Naive thymus-derived CD4-positive, alpha-beta T cell (primary cell): ENCODE measurements at regions not wholly inside any gene's neighbourhood (a gene's known extent, or its start where the extent isn't known, plus 50 kb on each side); places are given as distances from the start of the nearest gene placed in this dataset.

Experiments used
- ATAC-seq: fragments of 150-1000 bp; cut with Tn5 transposase; 2 replicates; pipeline ENCODE4 v1.10.0; 2021; ENCODE audit warnings: mild to moderate bottlenecking, moderate library complexity
- CTCF ChIA-PET: fragments of 350-600 bp; sonication (Branson Sonifier 250); formaldehyde crosslinking; loops from one replicate; lab custom pipeline; 2021; ENCODE audit warnings: antibody characterized with exemption; lab: Charles Lee
- POLR2A ChIA-PET: fragments of 350-600 bp; sonication (Branson Sonifier 250); formaldehyde crosslinking; loops from one replicate; lab custom pipeline; 2021; ENCODE audit warnings: antibody characterized with exemption, inconsistent platforms; lab: Charles Lee
- DNase-seq, 9 donors: peaks; one replicate each; pipeline versions ENCODE4 v3.0.0 to v3.0.0-alpha.2; 2020 to 2022; ENCODE audit warnings: mixed read lengths in 1 of 9
- H3K27ac ChIP-seq: one replicate; pipeline ENCODE4 v1.7.0; 2013; ENCODE audit warnings: mild to moderate bottlenecking, low read depth, low read length, moderate library complexity
- H3K27me3 ChIP-seq, 2 donors: one replicate each; pipeline ENCODE4 v1.7.0; 2013; ENCODE audit warnings: low read length in 2 of 2, mild to moderate bottlenecking in 2 of 2, moderate library complexity in 2 of 2; ENCODE audit not compliant: control insufficient read depth in 2 of 2, insufficient read depth in 2 of 2
- H3K36me3 ChIP-seq, 3 experiments: 1 replicate in 2 of 3; 2 replicates in 1 of 3; pipeline ENCODE4 v1.7.0; 2013; ENCODE audit warnings: low read length in 3 of 3, mild to moderate bottlenecking in 3 of 3, moderate library complexity in 1 of 3; ENCODE audit not compliant: insufficient read depth in 3 of 3, control insufficient read depth in 2 of 3
- H3K4me1 ChIP-seq, 2 donors: one replicate each; pipeline ENCODE4 v1.7.0; 2013; ENCODE audit warnings: low read length in 2 of 2, mild to moderate bottlenecking in 2 of 2, moderate library complexity in 1 of 2; ENCODE audit not compliant: control insufficient read depth in 2 of 2, insufficient read depth in 2 of 2
- H3K4me3 ChIP-seq: 2 replicates; pipeline ENCODE4 v1.7.0; 2013; ENCODE audit warnings: mild to moderate bottlenecking, low read length
- H3K9me3 ChIP-seq, 3 experiments: 1 replicate in 2 of 3; 2 replicates in 1 of 3; pipeline ENCODE4 v1.7.0; 2013; ENCODE audit warnings: low read length in 3 of 3; ENCODE audit not compliant: control insufficient read depth in 2 of 3
- H3K27ac Mint-ChIP-seq, 9 donors: one replicate each; pipeline ENCODE4 v1.8.0; 2020 to 2022; ENCODE audit warnings: mixed read lengths in 9 of 9, mild to moderate bottlenecking in 8 of 9, moderate library complexity in 5 of 9, inconsistent platforms in 2 of 9
- H3K27me3 Mint-ChIP-seq, 5 donors: one replicate each; pipeline ENCODE4 v1.8.0; 2021 to 2022; ENCODE audit warnings: mixed read lengths in 5 of 5, mild to moderate bottlenecking in 1 of 5
- H3K36me3 Mint-ChIP-seq, 5 donors: one replicate each; pipeline ENCODE4 v1.8.0; 2020 to 2022; ENCODE audit warnings: mixed read lengths in 5 of 5, mild to moderate bottlenecking in 3 of 5, inconsistent platforms in 1 of 5
- H3K4me1 Mint-ChIP-seq, 7 donors: one replicate each; pipeline ENCODE4 v1.8.0; 2020 to 2022; ENCODE audit warnings: mixed read lengths in 7 of 7, mild to moderate bottlenecking in 3 of 7, inconsistent platforms in 1 of 7
- H3K4me3 Mint-ChIP-seq, 10 donors: one replicate each; pipeline ENCODE4 v1.8.0; 2020 to 2022; ENCODE audit warnings: mild to moderate bottlenecking in 10 of 10, mixed read lengths in 10 of 10, moderate library complexity in 6 of 10, inconsistent platforms in 2 of 10
- H3K9me3 Mint-ChIP-seq, 11 donors: one replicate each; pipeline ENCODE4 v1.8.0; 2020 to 2022; ENCODE audit warnings: mixed read lengths in 11 of 11, mild to moderate bottlenecking in 4 of 11, inconsistent platforms in 1 of 11, moderate library complexity in 1 of 11
- intact Hi-C, 2 donors: fragments of 100-400 bp; cut with micrococcal nuclease; formaldehyde crosslinking; loops; one replicate each; pipeline ENCODE4 v1.15.1; 2023

DNA sequence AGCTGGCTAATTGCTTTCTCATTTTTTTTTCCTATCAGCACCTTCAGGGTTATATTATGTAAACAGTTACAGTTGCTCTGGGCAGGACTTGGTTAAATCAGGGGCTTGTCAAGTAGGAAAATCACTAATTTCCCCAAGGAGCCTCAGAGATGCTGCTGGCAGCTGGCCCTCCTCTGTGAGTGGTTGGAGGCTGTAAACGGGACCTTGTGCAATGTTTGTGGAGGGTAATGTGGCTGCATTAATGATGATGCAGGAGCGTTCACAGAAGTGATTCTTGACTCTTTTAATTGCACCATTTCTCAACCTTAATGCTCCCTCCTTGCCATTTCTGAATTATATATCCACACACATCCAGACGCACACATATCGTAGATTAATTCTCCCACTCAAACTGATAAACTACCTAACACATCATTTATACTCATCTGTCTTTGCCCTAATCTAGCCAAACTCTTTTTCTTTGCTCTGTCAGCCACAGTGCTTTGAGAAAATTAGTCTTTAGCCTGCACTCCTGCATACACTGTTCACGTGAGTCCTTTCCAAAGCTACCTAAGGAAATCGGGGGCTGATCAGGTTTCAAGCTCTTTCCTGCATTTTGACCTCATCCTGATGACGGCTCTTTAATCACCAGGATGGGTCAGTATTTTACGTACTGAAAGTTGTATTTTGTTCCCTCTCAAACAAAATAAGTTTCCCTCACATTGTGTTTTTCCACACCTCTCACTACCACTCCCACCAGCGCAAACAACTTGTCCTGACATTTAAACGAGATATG is 154.4 kb upstream of the PIRT start:
- Mint-ChIP-seq H3K4me3 (no peak overlapping the region), H3K27me3 (peaks cover 0 to 41% (median 23%) of the 10 kb centered on the region in 5 donors), H3K27ac (no peak overlapping the region), H3K9me3 (peaks cover 0 to 2% (median 0%) of the 10 kb centered on the region in 11 donors), H3K36me3 (no peaks in the 10 kb centered on the region), H3K4me1 (peaks cover 0 to 3% (median 0%) of the 10 kb centered on the region in 7 donors)
- CTCF ChIA-PET: no interaction called here
- Histone ChIP-seq H3K36me3 (no peaks in the 10 kb centered on the region), H3K9me3 (no peaks in the 10 kb centered on the region), H3K4me1 (no peaks in the 10 kb centered on the region), H3K4me3 (no peak overlapping the region), H3K27me3 (no peaks in the 10 kb centered on the region), H3K27ac (no peak overlapping the region)
- POLR2A ChIA-PET: no interaction called here
- DNase-seq: no peak
- intact Hi-C loops: no loop called here
- no peak for ATAC-seq

DNA sequence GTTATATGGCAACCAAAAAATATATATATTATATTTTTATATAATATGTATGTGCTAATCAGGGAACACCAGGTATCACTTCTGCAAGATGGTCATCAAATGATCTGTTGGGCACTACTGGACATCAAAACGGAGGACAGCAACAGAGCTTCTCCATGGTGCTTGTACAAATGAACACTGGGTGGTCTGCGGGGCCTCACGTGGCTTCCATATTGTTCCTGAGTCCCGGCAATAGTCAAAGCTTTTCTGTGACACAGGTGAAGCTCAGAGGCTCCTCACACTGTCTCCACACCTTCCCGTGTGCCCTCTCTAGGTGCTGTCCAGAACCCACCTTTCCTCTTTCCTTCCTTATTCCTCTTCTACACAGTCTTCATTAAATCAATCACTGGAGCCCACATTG is 149.9 kb upstream of the PIRT start:
- ChIA-PET POLR2A (no interaction called here), CTCF (no interaction called here)
- Histone ChIP-seq H3K36me3 (no peaks in the 10 kb centered on the region), H3K9me3 (peaks cover 0 to 3% (median 0%) of the 10 kb centered on the region in 3 experiments), H3K27ac (no peak overlapping the region), H3K27me3 (no peaks in the 10 kb centered on the region), H3K4me1 (no peaks in the 10 kb centered on the region), H3K4me3 (no peak overlapping the region)
- Mint-ChIP-seq H3K4me3 (no peak overlapping the region), H3K36me3 (no peaks in the 10 kb centered on the region), H3K27ac (no peak overlapping the region), H3K27me3 (peaks cover 0 to 8% (median 6%) of the 10 kb centered on the region in 5 donors), H3K9me3 (peaks cover 0 to 10% (median 3%) of the 10 kb centered on the region in 11 donors), H3K4me1 (peaks cover 0 to 2% (median 0%) of the 10 kb centered on the region in 7 donors)
- no peak for ATAC-seq
- intact Hi-C loops: no loop called here
- DNase-seq: no peak

DNA sequence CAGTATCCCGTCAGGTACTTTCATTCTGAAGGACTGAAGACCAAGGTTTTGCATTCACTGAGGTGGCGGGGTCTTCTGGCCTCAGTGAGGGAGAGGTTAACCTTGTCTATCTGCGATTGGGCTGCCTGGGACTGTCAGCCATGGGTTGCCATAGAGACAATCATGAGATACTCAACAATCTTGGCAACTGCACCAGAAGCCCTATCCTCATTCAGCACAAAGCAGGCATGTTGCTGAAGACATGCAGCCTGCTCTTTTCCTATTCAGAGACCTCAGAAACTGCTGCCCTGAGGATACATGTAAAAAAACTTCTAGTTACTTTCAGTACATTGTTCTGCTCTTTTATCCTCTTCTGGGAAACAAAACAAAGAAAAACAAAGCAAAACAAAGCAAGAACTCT is 146.3 kb upstream of the PIRT start:
- Histone ChIP-seq H3K4me1 (no peaks in the 10 kb centered on the region), H3K27ac (no peak overlapping the region), H3K4me3 (no peak overlapping the region), H3K36me3 (no peaks in the 10 kb centered on the region), H3K27me3 (no peaks in the 10 kb centered on the region), H3K9me3 (peaks cover 0 to 3% (median 0%) of the 10 kb centered on the region in 3 experiments)
- Mint-ChIP-seq H3K9me3 (peaks cover 0 to 10% (median 3%) of the 10 kb centered on the region in 11 donors), H3K27me3 (peaks cover 0 to 1% (median 0%) of the 10 kb centered on the region in 5 donors), H3K36me3 (no peaks in the 10 kb centered on the region), H3K4me1 (no peaks in the 10 kb centered on the region), H3K27ac (no peak overlapping the region), H3K4me3 (no peak overlapping the region)
- ATAC-seq: no peak
- CTCF ChIA-PET: no interaction called here
- DNase-seq: no peak
- POLR2A ChIA-PET: no interaction called here
- intact Hi-C loops: no loop called here

DNA sequence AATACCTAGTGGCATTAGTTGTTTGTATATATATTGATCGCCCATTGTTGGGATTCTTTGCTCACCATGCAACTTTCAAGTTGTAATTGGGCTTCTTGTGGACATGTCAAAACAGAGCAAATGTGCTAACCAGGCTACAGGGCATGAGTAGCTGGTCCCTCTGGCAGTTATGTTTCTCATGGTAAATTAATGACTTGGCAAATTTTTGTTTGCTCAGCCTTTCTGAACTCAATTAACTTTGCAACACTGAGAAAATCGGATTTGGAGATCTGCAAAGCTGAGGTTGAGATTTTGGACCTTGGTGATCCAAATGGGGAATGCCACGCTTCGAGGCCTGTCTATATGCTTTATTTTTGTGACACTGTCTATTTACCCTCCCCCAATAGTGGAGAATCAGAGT is 138.5 kb upstream of the PIRT start:
- DNase-seq: no peak

DNA sequence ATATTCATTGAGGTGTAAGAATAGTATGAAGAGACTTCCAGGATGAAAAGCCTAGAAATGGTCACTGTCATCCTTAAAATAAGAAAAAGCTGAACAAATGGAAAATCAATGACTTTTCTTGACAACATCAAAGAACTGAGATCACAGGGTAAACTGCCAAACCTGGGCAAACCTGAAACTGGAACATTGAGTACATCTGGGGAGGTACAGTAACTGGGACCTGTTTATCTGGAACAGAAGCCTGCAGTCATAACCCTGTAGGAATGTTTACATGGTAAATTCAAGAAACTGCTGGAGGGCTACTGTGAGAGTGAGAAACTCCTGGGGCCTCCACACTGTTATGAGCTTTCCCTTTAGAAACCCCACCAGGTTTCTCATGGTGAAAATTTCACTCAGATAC is 130.1 kb upstream of the PIRT start:
- Mint-ChIP-seq H3K4me3 (no peak overlapping the region), H3K9me3 (peaks cover 0 to 17% (median 2%) of the 10 kb centered on the region in 11 donors), H3K4me1 (no peaks in the 10 kb centered on the region), H3K27me3 (peaks cover 0 to 20% (median 8%) of the 10 kb centered on the region in 5 donors), H3K27ac (no peak overlapping the region), H3K36me3 (no peaks in the 10 kb centered on the region)
- no peaks in the 10 kb centered on the region for H3K9me3 ChIP-seq
- no peaks in the 10 kb centered on the region for H3K36me3 ChIP-seq
- no peaks in the 10 kb centered on the region for H3K4me1 ChIP-seq
- ATAC-seq (no peak), DNase-seq (no peak)
- no peak overlapping the region for H3K4me3 ChIP-seq
- no peaks in the 10 kb centered on the region for H3K27me3 ChIP-seq
- ChIA-PET POLR2A (no interaction called here), CTCF (no interaction called here)
- no peak overlapping the region for H3K27ac ChIP-seq
- intact Hi-C loops: no loop called here

More for the DNA sequence above, 138.5 kb upstream of the PIRT start:
- Histone ChIP-seq H3K36me3 (no peaks in the 10 kb centered on the region), H3K27me3 (no peaks in the 10 kb centered on the region), H3K4me1 (no peaks in the 10 kb centered on the region), H3K9me3 (no peaks in the 10 kb centered on the region), H3K4me3 (no peak overlapping the region), H3K27ac (no peak overlapping the region)
- Mint-ChIP-seq H3K27ac (no peak overlapping the region), H3K4me1 (no peaks in the 10 kb centered on the region), H3K36me3 (no peaks in the 10 kb centered on the region), H3K9me3 (peaks cover 0 to 5% (median 0%) of the 10 kb centered on the region in 11 donors), H3K27me3 (peaks cover 0 to 29% (median 0%) of the 10 kb centered on the region in 5 donors), H3K4me3 (no peak overlapping the region)
- ChIA-PET CTCF (interaction anchor here (0.5 kb wide), 1 partner anchor 978 kb away, joined by 5 read pairs; no protein-coding TSS in a partner anchor), POLR2A (no interaction called here)
- no peak for ATAC-seq
- intact Hi-C loops: no loop called here

DNA sequence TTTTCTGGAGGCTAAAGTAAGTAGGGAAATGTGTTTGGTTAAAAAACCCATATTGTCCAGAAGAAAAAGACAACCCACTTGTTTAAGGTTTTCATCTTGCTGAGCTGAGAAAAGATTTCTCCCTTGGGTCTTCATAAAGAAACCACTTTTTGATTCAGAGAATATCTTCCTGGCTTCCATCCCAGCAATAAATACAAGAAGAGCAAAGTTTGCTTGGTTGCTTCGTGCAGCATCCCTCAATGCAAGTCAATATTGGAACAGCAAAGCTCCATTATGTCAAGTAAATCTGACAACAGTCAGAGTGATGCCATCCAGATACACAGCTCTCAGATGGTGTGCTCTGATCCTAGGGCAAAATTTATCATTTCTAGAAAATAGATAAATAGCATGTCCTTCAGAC is 118.9 kb upstream of the PIRT start:
- Histone ChIP-seq H3K27me3 (peaks cover 0 to 5% of the 10 kb centered on the region in 2 donors), H3K27ac (no peak overlapping the region), H3K9me3 (no peaks in the 10 kb centered on the region), H3K36me3 (no peaks in the 10 kb centered on the region), H3K4me1 (no peaks in the 10 kb centered on the region), H3K4me3 (no peak overlapping the region)
- ATAC-seq (no peak), DNase-seq (no peak)
- peaks cover 0 to 14% (median 3%) of the 10 kb centered on the region in 11 donors for H3K9me3 Mint-ChIP-seq
- no peaks in the 10 kb centered on the region for H3K4me1 Mint-ChIP-seq
- ChIA-PET CTCF (no interaction called here), POLR2A (no interaction called here)
- H3K4me3 Mint-ChIP-seq: no peak overlapping the region
- H3K27me3 Mint-ChIP-seq: peaks cover 0 to 29% (median 27%) of the 10 kb centered on the region in 5 donors
- H3K27ac Mint-ChIP-seq: no peak overlapping the region
- intact Hi-C loops: no loop called here
- peaks cover 0 to 4% (median 0%) of the 10 kb centered on the region in 5 donors for H3K36me3 Mint-ChIP-seq

DNA sequence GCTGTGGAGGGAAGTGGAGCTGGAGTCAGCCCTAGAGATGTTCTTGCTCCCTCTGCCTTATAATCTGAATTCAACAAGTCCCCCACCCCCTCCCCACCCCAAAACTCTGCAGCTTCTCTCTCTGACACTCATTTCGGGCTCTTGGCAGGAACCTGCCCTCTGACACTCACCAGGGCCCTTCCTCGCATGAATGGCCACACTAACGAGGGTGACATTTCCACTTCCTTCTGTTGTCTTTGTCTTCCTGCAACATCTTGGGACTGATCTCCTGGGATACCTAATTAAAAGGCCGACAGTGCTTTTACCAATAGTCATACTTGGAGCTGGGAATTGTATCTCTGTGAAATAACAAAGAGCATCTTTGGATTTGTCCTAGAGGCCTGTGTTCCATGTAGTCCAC is 106.9 kb upstream of the PIRT start:
- H3K4me1 ChIP-seq: no peaks in the 10 kb centered on the region
- no peaks in the 10 kb centered on the region for H3K27me3 ChIP-seq
- H3K27ac Mint-ChIP-seq: no peak overlapping the region
- H3K9me3 Mint-ChIP-seq: peaks cover 0 to 4% (median 0%) of the 10 kb centered on the region in 11 donors
- ChIA-PET CTCF (no interaction called here), POLR2A (no interaction called here)
- no peak overlapping the region for H3K27ac ChIP-seq
- H3K36me3 Mint-ChIP-seq: no peaks in the 10 kb centered on the region
- H3K4me3 Mint-ChIP-seq: no peak overlapping the region
- intact Hi-C loops: no loop called here
- peaks cover 2 to 29% (median 22%) of the 10 kb centered on the region in 5 donors for H3K27me3 Mint-ChIP-seq
- H3K36me3 ChIP-seq: no peaks in the 10 kb centered on the region
- no peaks in the 10 kb centered on the region for H3K4me1 Mint-ChIP-seq
- no peaks in the 10 kb centered on the region for H3K9me3 ChIP-seq
- no peak overlapping the region for H3K4me3 ChIP-seq
- ATAC-seq (no peak), DNase-seq (no peak)
